ENCODE measurements at regions not wholly inside any gene's neighbourhood (a gene's known extent, or its start where the extent isn't known, plus 50 kb on each side); places are given as distances from the start of the nearest gene placed in this dataset.

- no peak overlapping the region for H3K4me3 ChIP-seq (ENCODE audit: low read depth, low read length)
- DNase-seq (ENCODE audit: low read depth) = no peak
- no peak for TF ChIP-seq CTCF (IDR thresholded peaks at IDR 0.05; ENCODE audit: insufficient read depth, low read depth, low read length)
Observed at GRCh38 chr2:76323381-76323780, 612.7 kb upstream of the GCFC2 start.

GRCh38 chr2:76320716-76321115 is 610.0 kb upstream of the GCFC2 start:
- no peak for TF ChIP-seq CTCF (IDR thresholded peaks at IDR 0.05; ENCODE audit: insufficient read depth, low read depth, low read length)
- H3K4me3 ChIP-seq (ENCODE audit: low read depth, low read length) = no peak overlapping the region
- no peak for DNase-seq (ENCODE audit: low read depth)

GRCh38 chr2:76318848-76319360 is 608.2 kb upstream of the GCFC2 start:
- no peak for DNase-seq (ENCODE audit: low read depth)
- no peak overlapping the region for H3K4me3 ChIP-seq (ENCODE audit: low read depth, low read length)
- no peak for TF ChIP-seq CTCF (IDR thresholded peaks at IDR 0.05; ENCODE audit: insufficient read depth, low read depth, low read length)

GRCh38 chr2:76316691-76317090 is 606.0 kb upstream of the GCFC2 start:
- DNase-seq (ENCODE audit: low read depth) = no peak
- H3K4me3 ChIP-seq (ENCODE audit: low read depth, low read length) = no peak overlapping the region
- TF ChIP-seq CTCF (IDR thresholded peaks at IDR 0.05; ENCODE audit: insufficient read depth, low read depth, low read length) = no peak

GRCh38 chr2:76314271-76315020 is 603.7 kb upstream of the GCFC2 start:
- H3K4me3 ChIP-seq (ENCODE audit: low read depth, low read length) = no peak overlapping the region
- no peak for DNase-seq (ENCODE audit: low read depth)
- no peak for TF ChIP-seq CTCF (IDR thresholded peaks at IDR 0.05; ENCODE audit: insufficient read depth, low read depth, low read length)

- no peak for DNase-seq (ENCODE audit: low read depth)
- TF ChIP-seq CTCF (IDR thresholded peaks at IDR 0.05; ENCODE audit: insufficient read depth, low read depth, low read length) = no peak
- H3K4me3 ChIP-seq (ENCODE audit: low read depth, low read length) = no peak overlapping the region
Observed at GRCh38 chr2:76312236-76312635, 601.5 kb upstream of the GCFC2 start.

- DNase-seq (ENCODE audit: low read depth) = no peak
- TF ChIP-seq CTCF (IDR thresholded peaks at IDR 0.05; ENCODE audit: insufficient read depth, low read depth, low read length) = no peak
Observed at GRCh38 chr2:76311728-76312127, 601.0 kb upstream of the GCFC2 start.

More at GRCh38 chr2:76311728-76312127, 601.0 kb upstream of the GCFC2 start:
- H3K4me3 ChIP-seq (ENCODE audit: low read depth, low read length) = no peak overlapping the region
